Muscle layer of colon (tissue), 2 donors: ENCODE measurements at regions not wholly inside any gene's neighbourhood (a gene's known extent, or its start where the extent isn't known, plus 50 kb on each side); places are given as distances from the start of the nearest gene placed in this dataset.

Experiments
- H3K27ac ChIP-seq: one replicate; pipeline ENCODE4 v1.7.0; 2013; ENCODE audit warnings: low read depth, mild to moderate bottlenecking, low read length, moderate library complexity
- H3K27me3 ChIP-seq, 2 donors: one replicate each; pipeline ENCODE4 v1.7.0; 2013; ENCODE audit warnings: low read length in 2 of 2, mild to moderate bottlenecking in 2 of 2; ENCODE audit not compliant: insufficient read depth in 2 of 2, control insufficient read depth in 1 of 2
- H3K36me3 ChIP-seq: one replicate; pipeline ENCODE4 v1.7.0; 2013; ENCODE audit warnings: mild to moderate bottlenecking, low read length; ENCODE audit not compliant: insufficient read depth
- H3K4me1 ChIP-seq: one replicate; pipeline ENCODE4 v1.7.0; 2013; ENCODE audit warnings: mild to moderate bottlenecking, low read length; ENCODE audit not compliant: insufficient read depth
- H3K4me3 ChIP-seq, 2 donors: one replicate each; pipeline ENCODE4 v1.7.0; 2013; ENCODE audit warnings: low read length in 2 of 2, low read depth in 1 of 2, mild to moderate bottlenecking in 1 of 2, moderate library complexity in 1 of 2
- H3K9ac ChIP-seq: one replicate; pipeline ENCODE4 v1.7.0; 2013; ENCODE audit warnings: low read length
- H3K9me3 ChIP-seq: one replicate; pipeline ENCODE4 v1.7.0; 2013; ENCODE audit warnings: mild to moderate bottlenecking, low read length
- donor health status: abdominal sarcoma.
- donor health status: Adenocarcinoma of cecum.

DNA sequence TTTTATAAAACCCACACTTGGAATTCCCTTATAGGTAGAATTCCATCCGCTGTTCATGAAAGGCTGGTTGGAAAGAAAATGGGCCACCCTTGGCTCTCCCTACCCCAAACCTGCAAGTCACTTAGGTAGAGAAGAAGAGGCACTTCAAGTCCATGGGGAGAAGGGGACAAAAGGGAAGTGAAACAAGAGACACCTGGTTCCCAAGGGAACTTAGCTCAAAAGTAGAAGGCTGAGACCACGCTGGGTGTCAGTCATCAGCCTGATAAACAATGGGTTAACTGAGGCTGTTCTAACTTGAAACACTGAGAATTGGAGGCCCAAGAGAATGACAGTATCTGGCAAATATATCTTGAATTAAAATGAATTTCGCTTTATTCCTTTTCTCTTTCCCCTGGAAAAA lies 330.8 kb upstream of the NFE2L3 start:
- no peaks in the 10 kb centered on the region for H3K9me3 ChIP-seq
- H3K4me3 ChIP-seq, result no peak overlapping the region
- H3K36me3 ChIP-seq, result no peaks in the 10 kb centered on the region
- peaks cover 7% of the 10 kb centered on the region for H3K4me1 ChIP-seq
- no peaks in the 10 kb centered on the region for H3K27me3 ChIP-seq
- no peak overlapping the region for H3K9ac ChIP-seq
- no peak overlapping the region for H3K27ac ChIP-seq

DNA sequence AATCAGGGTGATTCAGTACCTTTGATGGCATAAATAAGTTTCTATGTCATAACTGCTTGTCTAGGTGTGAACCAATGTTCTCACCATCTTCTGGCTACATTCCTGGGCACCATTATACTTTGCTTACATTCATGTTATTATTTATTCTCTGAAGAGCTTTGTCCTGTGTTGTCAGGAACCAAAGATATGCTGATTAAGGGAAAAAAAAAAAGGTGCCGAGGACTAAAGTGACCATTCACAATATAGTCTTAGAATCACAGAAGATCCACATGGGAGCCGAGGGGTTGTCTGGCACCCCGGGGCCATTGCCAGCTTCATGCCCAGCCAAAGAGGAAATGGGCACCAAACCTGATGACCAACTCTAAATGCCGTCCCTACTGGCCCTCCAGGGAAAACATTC lies 329.2 kb upstream of the NFE2L3 start:
- Histone ChIP-seq H3K9me3 (no peaks in the 10 kb centered on the region), H3K27ac (no peak overlapping the region), H3K27me3 (no peaks in the 10 kb centered on the region), H3K4me3 (no peak overlapping the region), H3K9ac (no peak overlapping the region), H3K4me1 (peaks cover 2% of the 10 kb centered on the region), H3K36me3 (no peaks in the 10 kb centered on the region)

DNA sequence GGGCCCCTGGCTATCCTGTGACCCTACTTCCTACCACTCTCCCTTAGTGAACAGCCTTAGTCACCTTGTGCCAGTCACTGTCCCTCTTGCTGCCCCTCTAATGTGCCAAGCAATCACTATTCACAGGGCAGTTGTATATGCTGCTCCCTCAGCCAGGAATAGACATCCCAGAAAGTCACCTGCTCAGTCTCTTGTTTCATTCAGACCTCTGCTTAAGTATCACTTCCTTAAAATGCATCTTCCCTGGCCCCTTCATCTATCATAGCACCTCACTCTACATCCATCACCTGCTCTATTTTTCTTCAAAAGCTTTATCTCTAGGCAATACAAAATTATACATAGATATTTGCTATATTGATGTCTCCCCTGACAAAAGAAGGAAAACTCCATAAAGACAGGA lies 328.4 kb upstream of the NFE2L3 start:
- H3K36me3 ChIP-seq, result no peaks in the 10 kb centered on the region
- H3K27ac ChIP-seq, result no peak overlapping the region
- H3K27me3 ChIP-seq, result no peaks in the 10 kb centered on the region
- H3K9me3 ChIP-seq, result no peaks in the 10 kb centered on the region
- no peak overlapping the region for H3K9ac ChIP-seq
- H3K4me1 ChIP-seq, result no peaks in the 10 kb centered on the region
- no peak overlapping the region for H3K4me3 ChIP-seq

DNA sequence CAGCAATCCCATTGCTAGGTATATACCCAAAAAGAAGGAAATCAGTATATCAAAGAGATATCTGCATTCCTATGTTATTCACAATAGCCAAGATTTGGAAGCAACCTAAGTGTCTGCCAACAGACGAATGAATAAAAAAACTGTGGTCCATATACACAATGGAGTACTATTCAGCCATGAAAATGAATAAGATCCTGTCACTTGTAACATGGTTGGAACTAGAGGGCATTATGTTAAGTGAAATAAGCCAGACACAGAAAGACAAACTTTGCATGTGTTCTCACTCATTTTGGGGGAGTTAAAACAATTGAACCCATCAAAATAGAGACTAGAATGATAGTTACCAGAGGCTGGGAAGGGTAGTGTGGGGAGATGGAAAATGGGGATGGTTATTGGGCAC lies 323.5 kb upstream of the NFE2L3 start:
- H3K27me3 ChIP-seq, result no peaks in the 10 kb centered on the region
- peaks cover 27% of the 10 kb centered on the region for H3K4me1 ChIP-seq
- no peak overlapping the region for H3K9ac ChIP-seq
- no peaks in the 10 kb centered on the region for H3K36me3 ChIP-seq
- H3K27ac ChIP-seq, result no peak overlapping the region
- H3K4me3 ChIP-seq, result no peak overlapping the region
- H3K9me3 ChIP-seq, result no peaks in the 10 kb centered on the region

DNA sequence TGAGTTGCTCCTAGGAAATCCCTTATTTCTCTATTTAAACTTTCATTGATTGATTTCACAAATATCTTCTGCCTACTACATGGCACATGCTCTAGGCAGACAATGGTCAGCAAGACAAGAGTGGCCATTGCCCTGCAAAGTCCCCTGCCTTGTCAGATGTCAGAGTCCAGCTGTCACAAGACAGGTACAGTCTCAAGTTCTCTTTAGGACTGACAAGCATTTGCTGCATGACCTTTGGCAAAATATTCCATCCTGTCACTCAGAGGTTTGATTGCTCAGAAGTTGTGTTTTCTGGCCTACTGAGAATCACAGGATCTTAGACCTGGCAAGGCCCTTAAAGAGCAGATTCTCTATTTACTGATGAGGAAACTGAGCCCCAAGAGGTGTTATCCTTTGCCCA lies 322.3 kb upstream of the NFE2L3 start:
- Histone ChIP-seq H3K9ac (no peak overlapping the region), H3K36me3 (no peaks in the 10 kb centered on the region), H3K9me3 (no peaks in the 10 kb centered on the region), H3K4me1 (peaks cover 27% of the 10 kb centered on the region), H3K27ac (no peak overlapping the region), H3K27me3 (no peaks in the 10 kb centered on the region), H3K4me3 (no peak overlapping the region)

DNA sequence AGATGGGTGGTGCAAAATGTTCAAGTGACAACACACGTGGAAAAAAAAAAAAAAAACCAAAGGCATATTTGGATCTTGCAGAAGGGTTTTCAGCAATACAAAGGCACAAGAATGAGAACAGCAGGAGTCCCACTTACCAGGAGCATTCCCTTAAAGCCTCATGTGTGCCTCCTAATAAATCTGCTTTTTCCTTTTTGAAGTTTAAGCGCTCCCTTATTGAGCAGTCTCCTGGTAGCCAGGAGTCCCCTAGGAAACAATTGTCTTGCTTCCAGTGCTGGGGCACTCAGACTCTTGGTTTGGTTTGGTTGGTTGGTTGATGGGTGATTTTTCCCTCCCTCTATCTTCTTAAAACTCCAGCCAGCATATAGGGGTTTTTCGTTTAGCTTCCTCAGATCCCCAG lies 321.8 kb upstream of the NFE2L3 start:
- Histone ChIP-seq H3K27me3 (no peaks in the 10 kb centered on the region), H3K9ac (no peak overlapping the region), H3K9me3 (no peaks in the 10 kb centered on the region), H3K36me3 (no peaks in the 10 kb centered on the region), H3K27ac (no peak overlapping the region), H3K4me3 (no peak overlapping the region), H3K4me1 (peaks cover 32% of the 10 kb centered on the region)

DNA sequence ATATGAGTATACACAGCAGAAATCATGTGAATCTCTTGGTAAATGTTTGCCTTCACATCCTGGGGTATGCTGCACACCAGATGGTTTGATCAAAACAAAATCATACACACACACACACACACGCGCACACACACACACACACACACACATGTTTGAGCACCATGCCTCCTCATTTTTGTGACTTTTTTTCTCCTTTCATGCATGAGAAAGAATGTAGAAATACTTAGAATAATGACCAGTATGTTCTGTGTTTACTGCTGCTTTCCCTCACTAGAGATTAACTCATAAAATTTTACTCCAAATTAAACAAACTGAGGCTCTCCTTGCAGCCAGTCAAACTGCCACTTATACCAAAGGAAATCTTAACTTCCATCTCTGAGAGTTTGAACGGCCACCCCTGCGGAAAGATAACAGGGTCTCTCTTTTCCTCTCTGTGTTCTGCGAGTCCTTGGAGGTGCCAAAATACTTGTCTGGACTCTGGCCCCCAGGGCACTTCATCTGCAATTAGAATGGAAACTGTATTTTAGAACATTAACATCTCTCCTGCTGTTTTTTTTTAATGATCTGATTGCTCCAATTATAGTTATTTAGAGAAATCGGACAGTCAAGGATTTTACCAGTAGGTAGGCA lies 320.8 kb upstream of the NFE2L3 start:
- Histone ChIP-seq H3K4me1 (peaks cover 33% of the 10 kb centered on the region), H3K4me3 (peak overlapping the region in 1 of 2 donors; percentile 5), H3K9ac (no peak overlapping the region), H3K27me3 (no peaks in the 10 kb centered on the region), H3K27ac (peak overlapping the region; percentile 67), H3K36me3 (no peaks in the 10 kb centered on the region), H3K9me3 (no peaks in the 10 kb centered on the region)

DNA sequence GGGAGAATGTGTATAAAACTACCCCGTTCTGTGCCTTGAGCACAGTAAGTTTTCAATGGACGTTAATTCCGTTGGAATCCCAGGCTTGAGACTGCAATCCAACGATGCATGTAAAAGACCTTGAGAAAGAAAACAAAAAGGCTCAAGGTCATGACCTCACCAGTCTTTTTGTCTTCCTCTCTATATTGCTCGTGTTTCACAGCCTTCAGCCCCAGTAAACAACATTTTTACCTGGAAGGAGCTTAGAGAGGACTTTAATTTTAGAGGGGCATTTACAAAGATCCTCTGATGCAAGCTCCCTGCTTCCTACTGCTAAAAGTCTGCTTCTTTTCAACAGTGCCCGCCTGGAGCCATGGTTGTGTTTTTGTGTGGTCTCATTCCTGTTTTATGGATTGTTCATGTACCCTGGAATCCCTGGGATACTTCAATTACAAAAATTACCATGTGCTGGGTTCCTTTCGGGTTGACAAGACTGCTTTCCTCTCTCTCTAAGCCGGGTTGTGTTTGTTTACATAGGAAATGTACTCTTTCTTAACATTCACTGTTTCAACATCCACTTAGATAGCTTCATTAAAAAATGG lies 320.1 kb upstream of the NFE2L3 start:
- Histone ChIP-seq H3K36me3 (no peaks in the 10 kb centered on the region), H3K4me3 (peak overlapping the region; percentile 5 to 17), H3K4me1 (peaks cover 33% of the 10 kb centered on the region), H3K9ac (no peak overlapping the region), H3K9me3 (no peaks in the 10 kb centered on the region), H3K27me3 (no peaks in the 10 kb centered on the region), H3K27ac (peak overlapping the region; percentile 67)

DNA sequence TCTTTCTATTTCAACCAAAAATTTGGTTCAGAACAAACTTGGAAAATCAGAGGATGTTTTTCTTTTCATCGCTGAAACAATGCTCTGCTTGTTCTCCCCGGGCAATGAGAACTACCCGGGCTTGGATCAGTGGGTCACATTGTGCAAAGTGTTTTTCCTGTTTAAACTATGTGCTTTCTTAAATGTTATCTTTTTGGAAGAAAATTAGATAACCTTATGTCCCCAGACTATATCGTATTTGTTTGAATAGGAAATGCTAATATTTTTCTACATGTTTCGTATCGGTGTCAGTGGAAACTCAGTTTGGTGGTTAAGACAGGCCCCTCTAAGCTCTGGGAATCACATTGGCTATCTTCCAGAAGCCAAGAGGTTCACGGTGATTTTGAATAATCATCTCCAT lies 319.5 kb upstream of the NFE2L3 start:
- H3K9me3 ChIP-seq, result no peaks in the 10 kb centered on the region
- H3K27ac ChIP-seq, result no peak overlapping the region
- H3K4me1 ChIP-seq, result peaks cover 33% of the 10 kb centered on the region
- no peak overlapping the region for H3K9ac ChIP-seq
- H3K36me3 ChIP-seq, result no peaks in the 10 kb centered on the region
- H3K4me3 ChIP-seq, result peak overlapping the region in 1 of 2 donors; percentile 5
- no peaks in the 10 kb centered on the region for H3K27me3 ChIP-seq

DNA sequence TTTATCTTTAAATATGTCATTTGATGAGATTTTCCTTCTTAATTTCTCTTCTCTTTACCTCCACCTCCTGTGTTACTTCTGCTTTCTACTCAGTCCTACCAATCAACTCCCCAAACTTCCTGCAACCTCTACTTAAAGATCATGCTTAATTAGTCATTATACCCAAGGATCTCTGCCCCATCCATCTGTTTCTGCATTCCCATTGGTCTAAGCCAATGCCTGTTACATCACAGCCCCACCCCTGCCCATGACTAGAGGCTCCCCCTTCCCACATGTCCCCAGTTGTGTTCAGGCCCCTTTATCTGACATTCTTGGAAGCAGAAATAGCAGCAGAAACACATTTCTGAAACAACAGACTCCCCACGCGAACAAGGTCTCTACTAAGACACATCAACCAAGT lies 319.1 kb upstream of the NFE2L3 start:
- H3K36me3 ChIP-seq, result no peaks in the 10 kb centered on the region
- no peak overlapping the region for H3K27ac ChIP-seq
- peaks cover 33% of the 10 kb centered on the region for H3K4me1 ChIP-seq
- no peak overlapping the region for H3K9ac ChIP-seq
- H3K9me3 ChIP-seq, result no peaks in the 10 kb centered on the region
- no peaks in the 10 kb centered on the region for H3K27me3 ChIP-seq
- H3K4me3 ChIP-seq, result no peak overlapping the region

DNA sequence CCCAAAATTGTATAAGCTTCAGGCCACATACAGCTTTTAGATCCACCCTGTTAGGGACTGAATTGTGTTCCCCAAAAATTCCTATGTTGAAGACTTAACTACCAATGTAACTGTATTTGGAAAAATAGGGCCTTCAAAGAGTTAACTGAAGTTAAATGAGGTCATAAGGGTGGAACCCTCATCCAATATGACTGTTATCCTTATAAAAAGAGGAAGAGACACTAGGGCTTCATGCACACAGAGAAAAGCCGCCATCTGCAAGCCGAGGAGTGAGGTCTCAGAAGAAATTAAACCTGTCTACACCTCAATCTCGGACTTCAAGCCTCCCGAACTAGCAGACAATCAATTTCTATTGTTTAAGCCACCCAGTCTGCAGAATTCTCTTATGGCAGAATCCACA lies 317.9 kb upstream of the NFE2L3 start:
- Histone ChIP-seq H3K9me3 (no peaks in the 10 kb centered on the region), H3K27ac (no peak overlapping the region), H3K36me3 (no peaks in the 10 kb centered on the region), H3K4me3 (no peak overlapping the region), H3K27me3 (no peaks in the 10 kb centered on the region), H3K4me1 (peaks cover 33% of the 10 kb centered on the region), H3K9ac (no peak overlapping the region)

DNA sequence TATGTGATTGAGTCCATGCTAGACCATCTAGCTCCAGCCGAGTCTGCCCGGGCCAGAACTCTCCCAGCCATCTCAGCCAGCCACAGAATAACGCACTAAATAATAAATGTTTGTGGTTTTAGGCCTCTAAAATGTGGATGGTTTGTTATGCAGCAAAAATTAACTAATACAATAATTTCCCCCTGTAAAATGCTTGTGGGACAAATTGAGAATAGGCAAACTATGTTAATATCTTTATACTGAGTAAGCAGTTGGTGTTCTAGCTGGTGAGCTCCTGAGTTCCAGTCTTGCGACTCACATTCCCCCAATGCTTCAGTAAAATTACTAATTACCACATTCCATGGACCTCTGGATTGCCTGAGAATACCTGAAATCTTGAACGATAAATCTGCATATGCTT lies 316.8 kb upstream of the NFE2L3 start:
- peaks cover 31% of the 10 kb centered on the region for H3K4me1 ChIP-seq
- no peak overlapping the region for H3K4me3 ChIP-seq
- H3K36me3 ChIP-seq, result no peaks in the 10 kb centered on the region
- H3K9ac ChIP-seq, result no peak overlapping the region
- no peaks in the 10 kb centered on the region for H3K9me3 ChIP-seq
- no peak overlapping the region for H3K27ac ChIP-seq
- H3K27me3 ChIP-seq, result no peaks in the 10 kb centered on the region
